IPS DF 6.9 (cell line): ENCODE measurements at regions not wholly inside any gene's neighbourhood (a gene's known extent, or its start where the extent isn't known, plus 50 kb on each side); places are given as distances from the start of the nearest gene placed in this dataset.
"Not testable (repeated sequence)": the region's sequence is repeated elsewhere in the genome, so short reads cannot be mapped to it uniquely, and the experiment has no call there.

Experiments
- DNase-seq: peaks from one replicate; pipeline ENCODE4 v3.0.0-alpha.2; 2013; ENCODE audit warnings: low read depth, low spot score
- H3K27ac ChIP-seq: one replicate; pipeline ENCODE4 v1.5.1; 2013; ENCODE audit warnings: low read length, control low read depth
- H3K27me3 ChIP-seq: 2 replicates; pipeline ENCODE4 v1.6.1; 2013; ENCODE audit warnings: mild to moderate bottlenecking, low read length; ENCODE audit not compliant: control insufficient read depth, insufficient read depth
- H3K36me3 ChIP-seq: 2 replicates; pipeline ENCODE4 v1.6.1; 2013; ENCODE audit warnings: low read length; ENCODE audit not compliant: control insufficient read depth, insufficient read depth
- H3K4me1 ChIP-seq: 2 replicates; pipeline ENCODE4 v1.6.1; 2013; ENCODE audit warnings: low read length; ENCODE audit not compliant: control insufficient read depth, insufficient read depth
- H3K4me3 ChIP-seq: 2 replicates; pipeline ENCODE4 v1.5.1; 2013; ENCODE audit warnings: mild to moderate bottlenecking, low read length
- H3K9me3 ChIP-seq: 2 replicates; pipeline ENCODE4 v1.6.1; 2013; ENCODE audit warnings: low read length, inconsistent platforms; ENCODE audit not compliant: control insufficient read depth, insufficient read depth
- WGBS: extraction: QIAGEN DNeasy Blood & Tissue Kit; methylation state at CpG from one replicate; pipeline ENCODE4 v1.1.7; 2013; ENCODE audit warnings: mixed read lengths, missing lambda C conversion rate; ENCODE audit not compliant: insufficient read length, insufficient coverage; 5-methylcytosine and 5-hydroxymethylcytosine counted together

- Histone ChIP-seq H3K4me3 (no peak overlapping the region), H3K27ac (no peak overlapping the region), H3K36me3 (no peaks in the 10 kb centered on the region), H3K27me3 (no peaks in the 10 kb centered on the region), H3K9me3 (no peaks in the 10 kb centered on the region), H3K4me1 (no peaks in the 10 kb centered on the region; the same call in 1 of the 2 replicates)
- WGBS: no CpG with 5 or more reads among the region's 1 CpG
- DNase-seq: no peak
These were observed 404.6 kb upstream of the ARRDC3 start for GRCh38 chr5:91787718-91788117.

DNA sequence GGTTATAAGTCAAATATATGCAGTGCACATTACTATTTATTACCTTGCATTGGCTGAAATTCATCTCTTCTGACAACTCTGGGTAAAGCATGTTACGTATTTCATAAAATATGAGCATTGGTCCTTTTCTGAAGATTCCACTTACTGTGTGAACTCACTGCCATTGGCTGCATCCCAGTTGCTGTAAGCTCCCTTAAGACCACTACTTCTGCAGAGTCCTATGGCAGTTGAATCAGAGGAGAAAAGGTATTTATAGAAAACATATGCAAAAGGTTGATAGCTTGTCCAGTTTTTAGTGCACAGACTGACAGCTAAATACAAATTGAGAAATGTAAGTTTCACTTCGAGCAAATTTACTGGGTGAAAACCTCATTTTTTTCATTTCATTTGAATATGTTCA, 394.6 kb upstream of the ARRDC3 start:
- WGBS: no CpG with 5 or more reads among the region's 2 CpGs
- no peaks in the 10 kb centered on the region for H3K9me3 ChIP-seq
- H3K4me3 ChIP-seq: no peak overlapping the region
- H3K27ac ChIP-seq: no peak overlapping the region
- no peaks in the 10 kb centered on the region for H3K4me1 ChIP-seq
- DNase-seq: no peak
- H3K36me3 ChIP-seq: no peaks in the 10 kb centered on the region
- no peaks in the 10 kb centered on the region for H3K27me3 ChIP-seq

DNA sequence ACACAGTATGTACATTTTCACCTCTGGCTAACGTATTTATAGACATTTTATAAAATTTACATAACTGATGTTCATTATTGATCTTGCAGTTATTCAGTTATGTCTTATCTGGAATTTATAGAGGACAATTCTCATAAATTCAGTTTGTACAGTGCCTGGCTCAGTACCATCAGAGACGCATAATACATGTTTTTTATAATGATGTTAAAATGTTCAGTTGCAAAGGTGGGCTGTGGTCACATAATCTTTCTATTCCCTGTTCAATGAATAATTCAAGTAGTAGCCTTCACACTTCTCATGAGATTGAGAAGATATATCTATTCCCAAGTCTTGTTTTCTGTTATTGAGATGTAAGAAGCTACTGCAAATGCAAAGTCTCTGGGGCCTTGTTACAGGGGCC, 393.1 kb upstream of the ARRDC3 start:
- H3K27ac ChIP-seq: no peak overlapping the region
- H3K4me3 ChIP-seq: no peak overlapping the region
- H3K9me3 ChIP-seq: no peaks in the 10 kb centered on the region
- H3K36me3 ChIP-seq: no peaks in the 10 kb centered on the region
- no peaks in the 10 kb centered on the region for H3K4me1 ChIP-seq
- H3K27me3 ChIP-seq: no peaks in the 10 kb centered on the region
- no CpG with 5 or more reads among the region's 2 CpGs for WGBS
- DNase-seq: no peak

DNA sequence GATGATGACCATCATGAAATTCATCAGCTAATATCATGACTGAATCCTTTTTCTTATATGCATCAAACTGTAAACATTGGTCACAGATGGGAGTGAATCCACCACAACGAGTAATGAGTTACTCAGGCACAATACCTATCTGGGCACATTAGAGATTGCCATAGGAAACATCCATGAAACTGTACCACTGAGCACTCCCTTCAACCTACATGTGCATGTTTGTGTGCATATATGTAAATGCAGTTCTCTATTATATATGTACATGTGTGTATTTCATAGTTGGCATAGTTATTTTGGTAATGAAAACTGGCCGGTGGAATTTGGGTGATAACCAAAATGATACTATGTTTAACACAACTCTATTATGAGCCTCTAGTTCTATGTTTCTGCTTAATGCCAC, 387.3 kb upstream of the ARRDC3 start:
- no peaks in the 10 kb centered on the region; the same call in 1 of the 2 replicates for H3K4me1 ChIP-seq
- H3K4me3 ChIP-seq: no peak overlapping the region
- H3K9me3 ChIP-seq: no peaks in the 10 kb centered on the region
- no CpG with 5 or more reads among the region's 2 CpGs for WGBS
- H3K27ac ChIP-seq: no peak overlapping the region
- no peaks in the 10 kb centered on the region for H3K27me3 ChIP-seq
- no peak for DNase-seq
- H3K36me3 ChIP-seq: no peaks in the 10 kb centered on the region

GRCh38 chr5:91757383-91757782, 374.3 kb upstream of the ARRDC3 start:
- not testable (repeated sequence) for H3K9me3 ChIP-seq, H3K27me3 ChIP-seq, H3K4me1 ChIP-seq, DNase-seq, H3K27ac ChIP-seq, H3K36me3 ChIP-seq, H3K4me3 ChIP-seq
- no CpG with 5 or more reads among the region's 4 CpGs for WGBS

DNA sequence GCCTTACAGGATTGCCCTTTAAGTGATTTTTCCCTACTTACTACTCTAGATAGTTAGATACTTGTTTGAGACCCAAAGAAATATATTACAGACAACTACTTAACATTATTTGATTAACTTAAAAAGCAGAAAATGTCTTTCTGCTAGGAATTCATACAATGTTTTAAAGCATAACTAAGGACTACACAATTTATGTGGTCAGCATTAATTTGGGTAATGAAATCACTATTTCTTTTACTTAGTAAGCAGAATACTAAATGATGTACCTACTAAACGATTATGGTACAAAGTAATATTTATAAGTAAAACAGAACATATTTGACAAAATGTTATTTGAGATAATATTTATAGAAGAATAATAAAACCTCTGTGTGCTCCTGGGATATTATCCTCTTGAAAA, 371.9 kb upstream of the ARRDC3 start:
- no peaks in the 10 kb centered on the region for H3K36me3 ChIP-seq
- no peaks in the 10 kb centered on the region for H3K27me3 ChIP-seq
- no peak overlapping the region for H3K27ac ChIP-seq
- H3K9me3 ChIP-seq: no peaks in the 10 kb centered on the region
- no peak for DNase-seq
- no peaks in the 10 kb centered on the region for H3K4me1 ChIP-seq
- WGBS: no CpG with 5 or more reads among the region's 1 CpG
- no peak overlapping the region for H3K4me3 ChIP-seq

DNA sequence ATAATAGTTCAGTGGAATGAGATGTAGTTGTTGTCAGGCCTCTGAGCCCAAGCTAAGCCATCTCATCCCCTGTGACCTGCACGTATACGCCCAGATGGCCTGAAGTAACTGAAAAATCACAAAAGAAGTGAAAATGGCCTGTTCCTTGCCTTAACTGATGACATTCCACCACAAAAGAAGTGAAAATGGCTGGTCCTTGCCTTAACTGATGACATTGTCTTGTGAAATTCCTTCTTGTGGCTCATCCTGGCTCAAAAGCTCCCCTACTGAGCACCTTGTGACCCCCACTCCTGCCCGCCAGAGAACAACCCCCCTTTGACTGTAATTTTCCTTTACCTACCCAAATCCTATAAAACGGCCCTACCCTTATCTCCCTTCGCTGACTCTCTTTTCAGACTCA, 361.4 kb upstream of the ARRDC3 start:
- H3K27ac ChIP-seq, H3K4me3 ChIP-seq, DNase-seq, H3K27me3 ChIP-seq, H3K4me1 ChIP-seq, H3K9me3 ChIP-seq, H3K36me3 ChIP-seq: not testable (repeated sequence)
- no CpG with 5 or more reads among the region's 5 CpGs for WGBS

DNA sequence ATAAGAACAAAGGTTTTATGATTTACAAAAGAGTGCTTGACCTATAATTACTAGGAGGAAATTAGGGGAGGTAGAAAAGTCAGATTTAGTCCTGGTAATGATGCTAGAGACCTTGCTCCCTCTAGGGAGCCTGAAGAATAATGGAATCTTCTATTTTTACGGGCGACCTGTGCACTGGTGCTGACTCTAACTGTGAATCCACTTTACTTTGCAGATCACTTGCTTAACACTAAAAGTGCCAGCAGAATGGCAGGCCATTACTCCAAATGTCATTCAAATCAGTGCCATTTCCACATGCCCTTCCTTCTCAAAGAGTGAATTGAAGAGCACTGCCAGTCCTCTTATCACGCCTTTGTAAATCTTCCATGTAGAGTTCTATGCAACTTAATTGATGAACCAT, 359.4 kb upstream of the ARRDC3 start:
- no peak for DNase-seq
- WGBS: no CpG with 5 or more reads among the region's 3 CpGs
- no peaks in the 10 kb centered on the region for H3K27me3 ChIP-seq
- no peaks in the 10 kb centered on the region for H3K9me3 ChIP-seq
- H3K36me3 ChIP-seq: no peaks in the 10 kb centered on the region
- H3K4me1 ChIP-seq: peaks cover 1% of the 10 kb centered on the region
- no peak overlapping the region for H3K4me3 ChIP-seq
- H3K27ac ChIP-seq: no peak overlapping the region

DNA sequence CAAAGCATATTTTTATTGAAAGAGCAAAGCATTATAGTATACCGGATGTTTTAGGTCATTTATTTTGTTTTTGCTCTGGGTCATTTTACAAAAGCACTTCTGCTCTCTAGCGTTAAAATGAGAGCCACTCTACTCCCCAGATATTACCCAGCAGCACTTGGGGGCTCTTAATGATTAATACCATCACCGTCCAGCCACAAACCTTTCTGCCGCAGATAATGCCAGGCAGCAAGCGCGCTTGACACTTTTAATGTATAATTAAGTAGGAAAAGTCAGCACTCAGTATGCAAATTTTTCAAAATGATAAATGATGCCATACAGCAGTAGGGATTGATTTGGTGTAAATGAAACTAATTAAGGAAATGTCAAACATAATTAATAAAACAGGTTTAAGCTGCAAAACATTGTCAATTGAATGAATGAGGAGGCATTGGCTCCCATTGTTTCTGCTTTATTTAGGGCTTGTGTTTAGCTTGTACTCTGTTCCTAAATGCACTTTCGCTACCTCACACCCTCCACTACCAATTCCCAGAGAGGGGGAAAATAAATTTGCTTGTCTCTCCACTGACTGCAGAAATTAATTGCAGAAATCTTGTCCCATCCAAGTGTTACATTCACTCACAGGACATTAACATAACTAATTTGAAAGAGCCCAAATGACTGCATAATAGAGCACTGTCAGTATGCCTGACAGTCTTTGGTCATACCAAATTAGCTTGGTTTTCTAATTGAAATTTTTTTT, 358.8 kb upstream of the ARRDC3 start:
- DNase-seq: no peak
- Histone ChIP-seq H3K9me3 (no peaks in the 10 kb centered on the region), H3K4me3 (no peak overlapping the region), H3K27ac (no peak overlapping the region), H3K4me1 (peaks cover 1% of the 10 kb centered on the region), H3K36me3 (no peaks in the 10 kb centered on the region), H3K27me3 (no peaks in the 10 kb centered on the region)
- WGBS: no CpG with 5 or more reads among the region's 7 CpGs

DNA sequence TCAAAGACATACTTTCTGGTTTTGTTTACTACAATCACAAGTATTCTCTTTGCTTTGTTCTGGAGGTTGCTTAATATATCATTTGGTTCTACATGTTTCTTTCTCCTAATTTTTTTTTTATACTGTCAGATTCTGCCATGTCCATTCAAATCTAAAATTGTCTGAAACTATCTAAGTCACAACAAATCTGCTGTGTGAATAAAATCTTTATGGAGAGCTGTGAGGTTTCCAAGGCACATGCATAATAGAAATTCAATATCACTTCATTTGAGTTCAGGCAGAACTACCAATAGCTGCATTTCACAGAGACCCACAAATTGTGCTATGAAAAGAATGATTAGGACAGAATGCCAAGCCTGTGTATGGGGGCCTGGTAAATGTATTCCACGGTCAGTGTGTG, 346.9 kb upstream of the ARRDC3 start:
- no CpG with 5 or more reads among the region's 1 CpG for WGBS
- no peak overlapping the region for H3K4me3 ChIP-seq

DNA sequence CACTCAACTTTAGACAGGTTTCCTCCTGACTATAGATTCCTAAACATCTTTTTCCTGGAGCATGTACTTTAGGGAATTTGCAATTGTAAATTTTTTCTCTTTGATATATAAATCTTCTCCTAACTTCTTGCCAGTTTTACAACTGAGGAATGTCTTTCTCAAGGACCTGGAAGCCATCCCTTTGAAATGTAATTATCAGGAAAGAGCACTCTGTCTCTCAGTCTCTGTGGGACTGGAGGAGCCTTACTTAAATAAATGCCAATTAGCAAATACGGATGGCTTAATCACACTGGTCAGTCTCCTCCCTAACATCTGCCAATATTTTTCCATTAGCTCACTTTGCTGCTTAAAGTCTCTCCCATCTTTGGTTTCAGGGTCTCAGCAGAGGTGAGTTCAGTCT, 344.3 kb upstream of the ARRDC3 start:
- no peaks in the 10 kb centered on the region for H3K27me3 ChIP-seq
- DNase-seq: no peak
- no peaks in the 10 kb centered on the region for H3K9me3 ChIP-seq
- peaks cover 2% of the 10 kb centered on the region; the same call in 1 of the 2 replicates for H3K4me1 ChIP-seq
- no CpG with 5 or more reads among the region's 1 CpG for WGBS
- H3K4me3 ChIP-seq: no peak overlapping the region
- no peak overlapping the region for H3K27ac ChIP-seq
- no peaks in the 10 kb centered on the region for H3K36me3 ChIP-seq

More for the DNA sequence above, 346.9 kb upstream of the ARRDC3 start:
- DNase-seq: no peak
- H3K4me1 ChIP-seq: peaks cover 2% of the 10 kb centered on the region; the same call in 1 of the 2 replicates
- no peaks in the 10 kb centered on the region for H3K36me3 ChIP-seq
- no peaks in the 10 kb centered on the region for H3K9me3 ChIP-seq
- H3K27ac ChIP-seq: no peak overlapping the region
- H3K27me3 ChIP-seq: no peaks in the 10 kb centered on the region
